Stimulated activated naive CD8-positive, alpha-beta T cell treated with anti-CD3 and anti-CD28 coated beads, Interleukin-15, amount 100 ng/mL, for 72 hours (primary cell): ENCODE measurements at regions not wholly inside any gene's neighbourhood (a gene's known extent, or its start where the extent isn't known, plus 50 kb on each side); places are given as distances from the start of the nearest gene placed in this dataset.
"Not testable (repeated sequence)": the region's sequence is repeated elsewhere in the genome, so short reads cannot be mapped to it uniquely, and the experiment has no call there.

Source experiments
- ATAC-seq: fragments of 150-1000 bp; cut with Tn5 transposase; 2 replicates; pipeline ENCODE4 v1.10.0; 2021; ENCODE audit warnings: mild to moderate bottlenecking, moderate library complexity
- DNase-seq, 2 donors: peaks; one replicate each; pipeline ENCODE4 v3.0.0; 2021 to 2022
- H3K27ac Mint-ChIP-seq, 2 donors: one replicate each; pipeline ENCODE4 v1.8.0; 2022; ENCODE audit warnings: mild to moderate bottlenecking in 2 of 2, mixed read lengths in 2 of 2, moderate library complexity in 2 of 2
- H3K27me3 Mint-ChIP-seq: one replicate; pipeline ENCODE4 v1.8.0; 2022; ENCODE audit warnings: mixed read lengths
- H3K4me1 Mint-ChIP-seq: one replicate; pipeline ENCODE4 v1.8.0; 2022; ENCODE audit warnings: mild to moderate bottlenecking, mixed read lengths
- H3K4me3 Mint-ChIP-seq, 2 donors: one replicate each; pipeline ENCODE4 v1.8.0; 2022; ENCODE audit warnings: mild to moderate bottlenecking in 2 of 2, mixed read lengths in 2 of 2, moderate library complexity in 1 of 2
- H3K9me3 Mint-ChIP-seq, 2 donors: one replicate each; pipeline ENCODE4 v1.8.0; 2022; ENCODE audit warnings: mixed read lengths in 2 of 2

DNA sequence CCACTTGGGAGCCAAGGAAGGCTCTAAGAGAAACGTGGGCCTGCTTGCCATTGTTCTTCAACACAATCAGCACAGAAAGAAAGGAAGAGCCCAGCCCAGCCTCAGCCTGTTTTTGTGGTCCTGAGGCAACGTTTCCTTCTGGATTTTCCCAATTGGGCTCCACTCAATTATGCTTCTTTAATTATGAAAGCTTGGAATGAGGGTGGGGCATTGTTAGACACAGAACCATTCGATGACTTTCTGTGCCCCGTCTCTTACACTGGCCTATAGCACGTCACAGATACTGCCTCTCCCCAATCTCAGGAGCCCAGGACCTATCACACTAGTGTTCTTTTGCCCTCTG, 207.4 kb downstream of the ZFP36L2 start:
- peaks cover 11 to 15% of the 10 kb centered on the region in 2 donors for H3K9me3 Mint-ChIP-seq
- peaks cover 9% of the 10 kb centered on the region for H3K4me1 Mint-ChIP-seq
- ATAC-seq, result no peak
- no peak overlapping the region for H3K27ac Mint-ChIP-seq
- DNase-seq, result no peak
- H3K4me3 Mint-ChIP-seq, result no peak overlapping the region
- H3K27me3 Mint-ChIP-seq, result no peaks in the 10 kb centered on the region

GRCh38 chr2:43018179-43019024, 208.0 kb downstream of the ZFP36L2 start:
- Mint-ChIP-seq H3K27me3 (no peaks in the 10 kb centered on the region), H3K27ac (no peak overlapping the region), H3K9me3 (peaks cover 11 to 15% of the 10 kb centered on the region in 2 donors), H3K4me1 (peaks cover 8% of the 10 kb centered on the region), H3K4me3 (no peak overlapping the region)
- no peak for DNase-seq
- no peak for ATAC-seq

GRCh38 chr2:43013821-43014345, 212.5 kb downstream of the ZFP36L2 start:
- no peak overlapping the region for H3K4me3 Mint-ChIP-seq
- DNase-seq (no peak), ATAC-seq (no peak)
- peaks cover 14% of the 10 kb centered on the region for H3K4me1 Mint-ChIP-seq
- H3K27ac Mint-ChIP-seq, result no peak overlapping the region
- H3K9me3 Mint-ChIP-seq, result peaks cover 0 to 2% of the 10 kb centered on the region in 2 donors
- H3K27me3 Mint-ChIP-seq, result no peaks in the 10 kb centered on the region

- Mint-ChIP-seq H3K4me1 (peaks cover 14% of the 10 kb centered on the region), H3K9me3 (peaks cover 4 to 8% of the 10 kb centered on the region in 2 donors), H3K4me3 (no peak overlapping the region)
Observed at GRCh38 chr2:43012966-43013365, 213.4 kb downstream of the ZFP36L2 start.

GRCh38 chr2:43011158-43011491, 215.3 kb downstream of the ZFP36L2 start:
- H3K27me3 Mint-ChIP-seq, result no peaks in the 10 kb centered on the region
- peaks cover 14% of the 10 kb centered on the region for H3K4me1 Mint-ChIP-seq
- ATAC-seq (no peak), DNase-seq (no peak)
- peaks cover 4 to 9% of the 10 kb centered on the region in 2 donors for H3K9me3 Mint-ChIP-seq
- H3K27ac Mint-ChIP-seq, result no peak overlapping the region
- no peak overlapping the region for H3K4me3 Mint-ChIP-seq

More at GRCh38 chr2:43012966-43013365, 213.4 kb downstream of the ZFP36L2 start:
- H3K27ac Mint-ChIP-seq, result no peak overlapping the region
- H3K27me3 Mint-ChIP-seq, result no peaks in the 10 kb centered on the region
- DNase-seq (no peak), ATAC-seq (no peak)

DNA sequence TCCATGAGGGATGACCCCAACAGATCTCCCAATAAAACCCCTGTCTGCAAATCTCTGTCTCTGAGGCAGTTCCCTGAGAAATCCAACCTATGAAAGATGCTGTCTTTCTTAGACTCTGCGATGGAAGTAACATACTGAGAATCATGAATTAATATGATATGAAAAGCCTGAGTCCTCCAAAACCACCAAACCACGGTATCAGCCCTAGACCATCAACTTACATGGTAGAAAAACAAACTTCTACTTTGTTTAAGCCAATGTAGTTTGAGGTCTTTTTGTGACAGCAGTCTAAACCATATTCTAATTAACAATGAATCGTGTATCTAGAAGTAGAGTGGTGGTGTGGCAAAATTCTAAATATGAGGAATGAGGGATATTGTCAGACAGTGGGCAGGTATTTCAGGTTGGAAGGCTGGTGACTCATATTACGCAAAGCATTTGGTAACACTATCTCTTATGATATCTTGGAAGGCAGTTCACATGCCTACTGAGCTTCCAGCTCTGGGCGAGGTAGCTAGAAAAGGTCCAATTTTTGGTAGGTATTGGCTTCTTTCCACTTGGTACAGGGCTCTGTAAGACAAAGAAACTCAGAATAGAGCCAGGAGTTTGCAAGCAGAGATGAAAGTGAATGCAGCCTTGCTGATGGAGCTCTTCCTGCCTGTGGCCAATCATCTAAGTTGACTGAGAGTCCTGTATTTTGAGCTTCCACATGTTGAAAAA, 215.8 kb downstream of the ZFP36L2 start:
- ATAC-seq (no peak), DNase-seq (no peak)
- Mint-ChIP-seq H3K4me1 (peaks cover 14% of the 10 kb centered on the region), H3K27ac (no peak overlapping the region), H3K9me3 (peaks cover 4 to 9% of the 10 kb centered on the region in 2 donors), H3K27me3 (no peaks in the 10 kb centered on the region), H3K4me3 (no peak overlapping the region)

- H3K9me3 Mint-ChIP-seq, result peaks cover 4 to 9% of the 10 kb centered on the region in 2 donors
- no peak for DNase-seq
- no peak overlapping the region for H3K4me3 Mint-ChIP-seq
- no peaks in the 10 kb centered on the region for H3K27me3 Mint-ChIP-seq
- H3K27ac Mint-ChIP-seq, result peak overlapping the region in 1 of 2 donors; percentile 74
- ATAC-seq, result no peak
- peaks cover 14% of the 10 kb centered on the region for H3K4me1 Mint-ChIP-seq
Observed at GRCh38 chr2:43009448-43009847, 217.0 kb downstream of the ZFP36L2 start.

DNA sequence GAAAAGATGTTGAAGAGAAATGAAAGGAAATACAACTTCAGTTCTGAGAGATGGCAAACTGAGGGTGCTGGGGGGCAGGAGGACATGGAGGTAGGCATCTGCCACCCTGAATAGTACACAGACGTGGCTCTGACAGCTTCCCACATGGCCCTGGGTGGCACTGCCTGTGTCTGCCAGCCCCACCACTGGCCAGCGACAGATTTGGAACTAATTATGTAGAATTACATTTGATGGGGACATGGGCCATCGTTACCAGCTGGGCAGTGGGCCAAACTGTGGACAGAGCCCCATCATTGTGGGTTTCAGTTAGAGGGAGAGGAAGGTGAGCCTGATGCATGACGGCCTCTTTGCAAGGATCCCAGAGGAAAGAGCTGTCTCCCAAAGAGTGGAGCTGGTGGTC, 216.0 kb upstream of the HAAO start:
- no peak for DNase-seq
- Mint-ChIP-seq H3K27me3 (no peaks in the 10 kb centered on the region), H3K27ac (no peak overlapping the region), H3K9me3 (peaks cover 4 to 9% of the 10 kb centered on the region in 2 donors), H3K4me3 (no peak overlapping the region), H3K4me1 (peaks cover 14% of the 10 kb centered on the region)
- no peak for ATAC-seq

DNA sequence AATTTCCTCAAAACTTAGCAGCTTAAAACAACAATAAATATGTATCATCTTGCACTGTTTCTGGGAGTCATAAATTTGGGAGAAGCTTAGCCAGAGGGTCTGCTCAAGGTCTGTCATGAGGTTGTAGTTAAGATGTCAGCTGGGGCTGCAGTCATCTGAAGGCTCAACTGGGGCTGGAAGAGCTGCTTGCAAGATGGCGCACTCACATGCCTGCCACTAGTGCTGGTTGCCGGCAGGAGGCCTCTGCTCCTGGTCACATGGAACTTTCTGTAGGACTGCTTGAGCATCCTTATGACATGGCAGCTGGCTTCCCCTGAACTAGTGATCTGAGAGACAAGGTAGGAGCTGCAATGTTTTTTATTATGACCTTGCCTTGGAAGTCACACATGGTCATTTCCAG, 215.5 kb upstream of the HAAO start:
- no peak for DNase-seq
- ATAC-seq, result no peak
- Mint-ChIP-seq H3K4me3 (no peak overlapping the region), H3K27ac (no peak overlapping the region), H3K27me3 (no peaks in the 10 kb centered on the region), H3K4me1 (peaks cover 14% of the 10 kb centered on the region), H3K9me3 (peaks cover 4 to 9% of the 10 kb centered on the region in 2 donors)

DNA sequence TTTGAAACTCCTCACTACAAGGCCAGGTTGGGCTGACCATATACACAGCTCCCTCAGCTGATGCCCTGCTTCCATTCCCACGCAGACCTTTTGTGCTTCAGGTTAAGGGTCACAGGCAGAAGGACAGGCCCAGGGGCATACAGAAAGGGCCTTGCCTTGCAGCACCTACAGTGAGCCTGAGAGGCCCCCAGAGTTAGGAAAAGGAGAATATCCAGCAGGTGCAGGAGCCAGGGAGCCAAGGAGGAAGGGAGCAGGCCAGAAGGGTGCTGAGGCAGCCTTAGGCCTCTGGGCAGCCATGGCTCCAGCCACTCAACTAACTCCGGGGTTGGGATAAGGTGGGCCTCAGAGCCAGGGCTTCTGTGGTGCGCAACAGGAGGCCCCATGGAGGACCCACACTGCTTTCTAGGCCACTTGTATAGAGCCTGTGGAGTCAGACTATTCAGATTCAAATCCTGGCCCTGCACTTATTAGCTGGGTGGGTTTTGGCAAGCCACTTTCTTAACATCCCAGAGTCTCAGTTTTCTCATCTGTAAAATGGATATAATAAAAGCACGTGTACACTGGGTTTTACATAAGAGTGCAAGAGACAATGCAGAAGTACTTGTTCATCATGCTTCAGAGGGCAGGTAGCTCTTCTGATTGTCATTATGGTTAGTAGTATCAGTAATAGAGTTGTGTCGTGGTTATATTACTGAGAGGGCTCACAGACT, 214.6 kb upstream of the HAAO start:
- Mint-ChIP-seq H3K27ac (no peak overlapping the region), H3K27me3 (no peaks in the 10 kb centered on the region), H3K9me3 (peaks cover 4 to 9% of the 10 kb centered on the region in 2 donors), H3K4me3 (no peak overlapping the region), H3K4me1 (peaks cover 14% of the 10 kb centered on the region)
- no peak for ATAC-seq
- no peak for DNase-seq

GRCh38 chr2:43005975-43006833, 213.8 kb upstream of the HAAO start:
- Mint-ChIP-seq H3K4me3 (no peak overlapping the region), H3K27me3 (no peaks in the 10 kb centered on the region), H3K4me1 (peaks cover 13% of the 10 kb centered on the region), H3K27ac (no peak overlapping the region), H3K9me3 (peaks cover 4 to 9% of the 10 kb centered on the region in 2 donors)
- no peak for DNase-seq
- no peak for ATAC-seq

GRCh38 chr2:43005245-43005974, 213.0 kb upstream of the HAAO start:
- Mint-ChIP-seq H3K4me1 (peaks cover 5% of the 10 kb centered on the region), H3K27ac (no peak overlapping the region)
- no peak for DNase-seq

GRCh38 chr2:43004879-43005244, 212.5 kb upstream of the HAAO start:
- DNase-seq (no peak), ATAC-seq (no peak)
- Mint-ChIP-seq H3K27me3 (no peaks in the 10 kb centered on the region), H3K4me1 (no peaks in the 10 kb centered on the region), H3K9me3 (peaks cover 4 to 9% of the 10 kb centered on the region in 2 donors), H3K4me3 (no peak overlapping the region), H3K27ac (no peak overlapping the region)

More at GRCh38 chr2:43005245-43005974, 213.0 kb upstream of the HAAO start:
- H3K9me3 Mint-ChIP-seq, result peaks cover 4 to 9% of the 10 kb centered on the region in 2 donors
- ATAC-seq, result no peak
- no peaks in the 10 kb centered on the region for H3K27me3 Mint-ChIP-seq
- no peak overlapping the region for H3K4me3 Mint-ChIP-seq

DNA sequence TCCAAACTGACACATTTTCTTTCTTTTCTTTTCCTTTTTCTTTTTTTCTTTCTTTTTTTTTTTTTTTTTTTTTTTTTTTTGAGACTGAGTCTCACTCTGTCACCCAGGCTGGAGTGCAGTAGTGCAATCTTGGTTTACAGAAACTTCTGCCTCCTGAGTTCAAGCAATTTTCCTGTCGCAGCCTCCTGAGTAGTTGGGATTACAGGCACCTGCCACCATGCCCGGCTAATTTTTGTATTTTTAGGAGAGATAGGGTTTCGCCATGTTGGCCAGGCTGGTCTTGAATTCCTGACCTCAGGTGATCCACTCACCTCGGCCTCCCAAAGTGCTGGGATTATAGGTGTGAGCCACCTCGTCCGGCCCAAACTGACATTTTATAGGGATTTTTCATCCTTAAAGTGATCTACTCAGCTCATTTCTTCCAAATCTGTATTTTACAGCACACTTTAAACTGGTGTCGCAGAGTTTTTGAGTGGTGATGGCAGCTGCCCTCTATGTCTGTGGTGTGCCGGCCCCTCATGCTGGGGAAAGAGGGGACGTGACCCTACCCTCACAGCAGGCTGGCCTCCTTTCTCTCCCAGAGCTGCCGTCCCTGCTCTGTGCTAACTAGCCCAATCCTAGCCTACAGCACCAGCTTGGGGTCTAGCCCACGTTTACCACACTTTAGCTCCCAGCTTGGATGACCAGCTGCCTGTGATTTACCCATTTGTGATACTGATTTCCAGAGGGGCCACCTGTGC, 211.9 kb upstream of the HAAO start:
- ATAC-seq, H3K4me1 Mint-ChIP-seq, H3K27me3 Mint-ChIP-seq, H3K9me3 Mint-ChIP-seq, DNase-seq, H3K4me3 Mint-ChIP-seq, H3K27ac Mint-ChIP-seq: not testable (repeated sequence)
